PC-3 (cell line): ENCODE measurements at regions not wholly inside any gene's neighbourhood (a gene's known extent, or its start where the extent isn't known, plus 50 kb on each side); places are given as distances from the start of the nearest gene placed in this dataset.

ENCODE experiments used
- ATAC-seq: fragments of 200-7000 bp; cut with Tn5 transposase; 2 replicates; pipeline ENCODE4 v1.9.1; 2020; ENCODE audit warnings: mild to moderate bottlenecking, moderate library complexity
- BruUV-seq: library from RNA; stranded (reverse); fragments of 400-500 nt; replicated peaks from 2 replicates; lab custom pipeline; 2021; lab: Mats Ljungman, UMichigan
- CTCF ChIA-PET: fragments of 300-600 bp; sonication (Branson Sonifier 250); formaldehyde crosslinking; loops from one replicate; lab custom pipeline; 2022; ENCODE audit warnings: antibody characterized with exemption; lab: Charles Lee
- POLR2A ChIA-PET: fragments of 300-600 bp; sonication (Branson Sonifier 250); formaldehyde crosslinking; loops from one replicate; lab custom pipeline; 2022; ENCODE audit warnings: antibody characterized with exemption; ENCODE audit not compliant: unreplicated experiment; lab: Charles Lee
- DNase-seq: peaks from one replicate; pipeline ENCODE4 v3.0.0-alpha.2; 2015
- H2AFZ ChIP-seq: fragments of 300-600 bp; sonication (generic); 2 replicates; pipeline ENCODE4 v1.6.0; 2016; ENCODE audit warnings: antibody characterized with exemption, low read length
- H3F3A ChIP-seq: fragments of 300-600 bp; sonication (generic); one replicate; pipeline ENCODE4 v1.6.0; 2017; ENCODE audit warnings: antibody characterized with exemption, low read length, control low read depth, mild to moderate bottlenecking; ENCODE audit not compliant: unreplicated experiment
- H3K27ac ChIP-seq: fragments of 300-600 bp; sonication (generic); 2 replicates; pipeline ENCODE4 v1.5.1; 2016; ENCODE audit warnings: mild to moderate bottlenecking, low read length
- H3K27me3 ChIP-seq: fragments of 300-600 bp; sonication (generic); 2 replicates; pipeline ENCODE4 v1.6.1; 2016; ENCODE audit warnings: low read length, mixed read lengths
- H3K36me3 ChIP-seq: fragments of 300-600 bp; sonication (generic); 2 replicates; pipeline ENCODE4 v1.6.1; 2016; ENCODE audit warnings: low read depth, mixed run types, low read length, mixed read lengths
- H3K4me1 ChIP-seq: fragments of 300-600 bp; sonication (generic); 2 replicates; pipeline ENCODE4 v1.5.1; 2016; ENCODE audit warnings: low read length; ENCODE audit not compliant: insufficient read depth
- H3K4me2 ChIP-seq: fragments of 300-600 bp; sonication (generic); 2 replicates; pipeline ENCODE4 v1.6.0; 2016; ENCODE audit warnings: low read length
- H3K4me3 ChIP-seq: fragments of 300-600 bp; sonication (generic); 2 replicates; pipeline ENCODE4 v1.5.1; 2016; ENCODE audit warnings: mild to moderate bottlenecking, low read length, mixed read lengths
- H3K79me2 ChIP-seq: fragments of 300-600 bp; sonication (generic); 2 replicates; pipeline ENCODE4 v1.6.1; 2017; ENCODE audit warnings: low read length, mixed read lengths
- H3K9ac ChIP-seq: fragments of 300-600 bp; sonication (generic); 2 replicates; pipeline ENCODE4 v1.6.0; 2016; ENCODE audit warnings: mild to moderate bottlenecking, low read length
- H3K9me2 ChIP-seq: fragments of 300-600 bp; sonication (generic); replicated peaks from 2 replicates; pipeline ENCODE4 v1.6.1; 2016; ENCODE audit warnings: mixed run types, low read length, mixed read lengths
- H3K9me3 ChIP-seq: fragments of 300-600 bp; sonication (generic); 2 replicates; pipeline ENCODE4 v1.6.1; 2016; ENCODE audit warnings: low read length, mixed read lengths
- H4K20me1 ChIP-seq: fragments of 300-600 bp; sonication (generic); 2 replicates; pipeline ENCODE4 v1.6.1; 2016; ENCODE audit warnings: low read length, mixed read lengths
- EZH2 ChIP-seq: fragments of 300-600 bp; sonication (generic); IDR thresholded peaks from one replicate; pipeline ENCODE4 v1.6.1; 2017; ENCODE audit warnings: antibody characterized with exemption, mild to moderate bottlenecking, low read length; ENCODE audit not compliant: unreplicated experiment
- EZH2phosphoT487 ChIP-seq: fragments of 300-600 bp; sonication (generic); IDR thresholded peaks from 2 replicates; pipeline ENCODE4 v1.6.1; 2018; ENCODE audit warnings: mild to moderate bottlenecking, antibody characterized with exemption, low read length, borderline replicate concordance
- intact Hi-C: fragments of 100-400 bp; cut with micrococcal nuclease; formaldehyde crosslinking; loops from 2 replicates; pipeline ENCODE4 v1.9.0; 2023
- TF ChIP-seq, protein P1 (sequence below): fragments of 300-600 bp; sonication (generic); conservative IDR thresholded peaks from 2 replicates; pipeline ENCODE4 v1.5.1; 2017; ENCODE audit warnings: antibody characterized with exemption, low read depth, mild to moderate bottlenecking, low read length

DNA sequence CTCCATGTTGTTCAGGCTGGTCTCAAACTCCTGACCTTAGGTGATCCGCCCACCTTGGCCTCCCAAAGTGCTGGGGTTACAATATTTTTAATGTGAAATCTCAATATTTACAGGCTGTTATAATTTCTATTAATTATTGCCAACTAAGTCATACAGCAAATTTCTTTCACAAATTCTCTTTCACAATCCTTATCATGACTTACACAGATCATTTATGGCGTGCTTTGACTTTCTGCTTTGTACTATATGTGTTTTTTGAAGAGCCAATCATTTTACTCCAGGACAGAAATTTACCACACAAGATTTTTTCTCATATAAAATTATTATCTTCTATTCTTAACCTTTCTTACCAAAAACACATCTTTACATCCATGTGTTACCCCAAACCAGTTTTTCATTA, 1729.9 kb downstream of the NCAM2 start:
- CTCF ChIA-PET, result no interaction called here
- no peak overlapping the region for H3K4me3 ChIP-seq
- DNase-seq (peak; percentile 3), ATAC-seq (no peak)
- peaks cover 46% of the 10 kb centered on the region for H3K9me3 ChIP-seq
- H3K36me3 ChIP-seq, result peaks cover 2% of the 10 kb centered on the region; the same call in 1 of the 2 replicates
- H3K27me3 ChIP-seq, result no peaks in the 10 kb centered on the region
- no peak for TF ChIP-seq EZH2phosphoT487
- TF ChIP-seq EZH2, result no peak
- TF ChIP-seq, protein P1, sequence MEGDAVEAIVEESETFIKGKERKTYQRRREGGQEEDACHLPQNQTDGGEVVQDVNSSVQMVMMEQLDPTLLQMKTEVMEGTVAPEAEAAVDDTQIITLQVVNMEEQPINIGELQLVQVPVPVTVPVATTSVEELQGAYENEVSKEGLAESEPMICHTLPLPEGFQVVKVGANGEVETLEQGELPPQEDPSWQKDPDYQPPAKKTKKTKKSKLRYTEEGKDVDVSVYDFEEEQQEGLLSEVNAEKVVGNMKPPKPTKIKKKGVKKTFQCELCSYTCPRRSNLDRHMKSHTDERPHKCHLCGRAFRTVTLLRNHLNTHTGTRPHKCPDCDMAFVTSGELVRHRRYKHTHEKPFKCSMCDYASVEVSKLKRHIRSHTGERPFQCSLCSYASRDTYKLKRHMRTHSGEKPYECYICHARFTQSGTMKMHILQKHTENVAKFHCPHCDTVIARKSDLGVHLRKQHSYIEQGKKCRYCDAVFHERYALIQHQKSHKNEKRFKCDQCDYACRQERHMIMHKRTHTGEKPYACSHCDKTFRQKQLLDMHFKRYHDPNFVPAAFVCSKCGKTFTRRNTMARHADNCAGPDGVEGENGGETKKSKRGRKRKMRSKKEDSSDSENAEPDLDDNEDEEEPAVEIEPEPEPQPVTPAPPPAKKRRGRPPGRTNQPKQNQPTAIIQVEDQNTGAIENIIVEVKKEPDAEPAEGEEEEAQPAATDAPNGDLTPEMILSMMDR, result no peak
- BruUV-seq, result no TSS peak
- POLR2A ChIA-PET, result no interaction called here
- no peaks in the 10 kb centered on the region for H4K20me1 ChIP-seq
- no peaks in the 10 kb centered on the region for H3F3A ChIP-seq
- no peaks in the 10 kb centered on the region for H3K9me2 ChIP-seq
- no peaks in the 10 kb centered on the region for H3K4me1 ChIP-seq
- H2AFZ ChIP-seq, result no peak overlapping the region
- intact Hi-C loops, result no loop called here
- H3K79me2 ChIP-seq, result no peaks in the 10 kb centered on the region
- H3K27ac ChIP-seq, result no peak overlapping the region
- no peak overlapping the region for H3K9ac ChIP-seq
- no peak overlapping the region for H3K4me2 ChIP-seq

DNA sequence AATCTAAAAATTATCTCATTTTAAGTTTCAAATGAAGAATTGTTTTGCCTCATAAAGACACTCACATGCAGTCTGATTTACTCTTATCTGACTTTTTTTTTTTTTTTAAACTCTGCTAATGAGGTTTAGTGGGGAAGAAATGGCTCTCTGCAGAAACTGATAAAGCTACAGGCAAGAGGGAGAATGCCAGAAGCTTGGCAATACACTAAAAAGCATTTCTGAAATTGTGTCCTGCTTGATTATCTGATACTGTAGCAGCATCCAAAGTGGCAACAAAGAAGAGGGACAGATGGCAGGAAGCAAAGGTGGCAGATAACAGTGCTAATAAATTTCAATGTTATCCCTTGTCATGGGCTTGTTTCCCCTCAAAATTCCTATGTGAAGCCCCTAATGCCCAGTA, 1744.9 kb downstream of the NCAM2 start:
- CTCF ChIA-PET, result no interaction called here
- H4K20me1 ChIP-seq, result no peaks in the 10 kb centered on the region

DNA sequence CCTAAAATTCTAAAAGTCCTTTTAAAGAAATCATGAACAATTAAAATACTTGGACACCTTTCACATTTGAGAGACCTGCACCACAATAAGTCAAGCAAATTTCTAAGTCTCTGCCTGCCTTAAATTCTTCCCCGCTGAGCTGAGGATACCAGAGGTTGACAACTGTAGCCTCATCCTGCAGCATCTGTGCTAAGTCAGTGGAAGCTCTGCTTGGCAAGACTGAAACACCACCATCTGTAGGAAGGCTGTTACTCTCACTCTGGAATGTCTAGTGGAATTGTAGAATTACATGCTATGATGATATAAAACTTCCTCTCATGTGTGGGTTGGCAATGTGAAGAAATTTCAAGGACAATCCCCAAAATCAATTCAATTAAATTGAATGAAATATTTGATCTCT, 1756.5 kb downstream of the NCAM2 start:
- Histone ChIP-seq H3K4me3 (no peak overlapping the region), H3K4me1 (no peaks in the 10 kb centered on the region; the same call in 1 of the 2 replicates), H3K79me2 (no peaks in the 10 kb centered on the region), H2AFZ (no peak overlapping the region), H4K20me1 (no peaks in the 10 kb centered on the region), H3K9me3 (no peaks in the 10 kb centered on the region), H3K9me2 (no peaks in the 10 kb centered on the region), H3K9ac (no peak overlapping the region), H3K4me2 (no peak overlapping the region), H3K27me3 (no peaks in the 10 kb centered on the region), H3F3A (no peaks in the 10 kb centered on the region), H3K27ac (no peak overlapping the region), H3K36me3 (no peaks in the 10 kb centered on the region)
- BruUV-seq, result no TSS peak
- intact Hi-C loops, result no loop called here
- TF ChIP-seq, protein P1, result no peak
- TF ChIP-seq EZH2 (no peak), EZH2phosphoT487 (no peak)
- ATAC-seq (no peak), DNase-seq (no peak)
- POLR2A ChIA-PET, result no interaction called here
- CTCF ChIA-PET, result no interaction called here

More for the DNA sequence above, 1744.9 kb downstream of the NCAM2 start:
- Histone ChIP-seq H3K4me3 (no peak overlapping the region), H2AFZ (no peak overlapping the region), H3K4me2 (no peak overlapping the region), H3K9me2 (no peaks in the 10 kb centered on the region), H3K79me2 (no peaks in the 10 kb centered on the region), H3K27me3 (no peaks in the 10 kb centered on the region), H3K27ac (no peak overlapping the region), H3K9me3 (no peaks in the 10 kb centered on the region), H3K36me3 (no peaks in the 10 kb centered on the region), H3F3A (no peaks in the 10 kb centered on the region), H3K9ac (no peak overlapping the region), H3K4me1 (no peaks in the 10 kb centered on the region)
- TF ChIP-seq EZH2 (no peak), EZH2phosphoT487 (no peak)
- TF ChIP-seq, protein P1, result no peak
- DNase-seq, result no peak
- intact Hi-C loops, result no loop called here
- no TSS peak for BruUV-seq
- no peak for ATAC-seq
- POLR2A ChIA-PET, result no interaction called here
